ENCODE measurements at regions not wholly inside any gene's neighbourhood (a gene's known extent, or its start where the extent isn't known, plus 50 kb on each side); places are given as distances from the start of the nearest gene placed in this dataset.

DNA sequence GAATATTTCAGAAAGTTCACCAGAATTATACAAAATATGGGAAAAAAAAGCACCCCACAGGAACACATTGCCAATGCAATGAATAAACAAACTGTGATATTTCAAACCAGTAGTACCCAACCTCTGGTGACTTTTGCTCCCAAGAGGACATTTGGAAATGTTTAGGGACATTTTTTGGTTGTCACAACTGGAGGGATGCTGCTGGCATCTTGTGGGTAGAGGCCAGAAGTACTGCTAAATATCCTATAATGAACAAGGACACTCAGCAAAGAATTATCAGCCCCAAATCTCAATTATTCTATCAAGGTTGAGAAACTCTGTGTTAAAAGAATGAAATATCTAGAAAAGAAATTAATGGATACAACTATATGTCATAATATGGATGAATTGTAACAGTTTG lies 1334.4 kb upstream of the FLRT2 start:
- no peak for DNase-seq (ENCODE audit: low spot score)

DNA sequence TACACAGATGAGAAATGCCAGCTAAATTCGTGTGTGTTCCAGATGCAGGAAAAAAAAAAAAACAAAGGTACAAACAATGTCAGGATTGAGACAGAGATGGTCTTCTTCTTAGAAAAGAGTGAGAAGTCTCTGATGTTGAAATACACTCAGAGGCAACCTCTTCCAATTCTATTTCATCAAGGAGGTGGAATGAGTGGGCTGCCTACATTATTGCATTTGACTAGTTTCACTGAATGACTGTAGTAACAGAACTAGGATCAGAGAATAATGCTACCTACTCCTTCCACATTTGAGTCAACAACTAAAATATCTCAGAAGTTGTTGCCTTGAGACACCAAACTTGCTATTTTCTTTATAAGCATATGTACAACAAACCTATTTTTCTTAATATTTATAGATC lies 1332.2 kb upstream of the FLRT2 start:
- DNase-seq (ENCODE audit: low spot score), result no peak

DNA sequence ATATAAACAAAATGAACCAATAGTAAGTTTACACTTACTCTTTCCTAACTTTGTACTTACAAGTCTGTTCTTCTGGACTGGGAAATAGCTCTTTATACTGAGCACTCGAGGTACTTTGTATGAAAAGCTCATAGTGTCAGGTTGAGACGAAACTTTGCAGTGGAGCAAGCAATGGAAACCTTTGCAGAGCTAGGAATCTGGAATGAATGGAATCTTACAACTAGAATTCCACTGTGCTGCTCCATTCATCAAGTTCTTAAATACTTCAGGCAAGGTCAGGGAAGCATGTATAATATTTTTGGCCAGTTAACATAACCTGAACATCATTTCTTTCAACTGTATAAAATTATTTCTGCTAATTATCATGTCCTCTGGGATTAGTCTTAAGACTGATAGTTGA lies 1327.5 kb upstream of the FLRT2 start:
- DNase-seq (ENCODE audit: low spot score), result no peak

DNA sequence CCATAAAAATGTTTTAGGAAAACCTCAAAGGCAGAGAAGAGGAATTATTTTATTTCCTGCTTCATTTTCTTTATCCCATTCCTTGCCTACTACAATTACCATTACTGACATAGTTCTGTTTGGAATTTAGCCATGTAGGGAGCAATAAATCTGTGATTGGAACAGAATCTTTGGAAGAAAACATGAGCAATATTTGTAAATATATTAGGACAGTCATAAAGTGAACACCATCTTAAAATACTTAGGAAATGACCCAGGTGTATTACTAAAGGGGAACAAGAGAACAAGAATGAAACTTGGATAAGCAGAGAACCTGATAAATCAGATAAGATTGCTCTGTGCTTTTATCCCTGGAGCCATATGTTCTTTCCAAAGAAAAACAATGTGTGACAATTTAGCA lies 1326.0 kb upstream of the FLRT2 start:
- no peak for DNase-seq (ENCODE audit: low spot score)

DNA sequence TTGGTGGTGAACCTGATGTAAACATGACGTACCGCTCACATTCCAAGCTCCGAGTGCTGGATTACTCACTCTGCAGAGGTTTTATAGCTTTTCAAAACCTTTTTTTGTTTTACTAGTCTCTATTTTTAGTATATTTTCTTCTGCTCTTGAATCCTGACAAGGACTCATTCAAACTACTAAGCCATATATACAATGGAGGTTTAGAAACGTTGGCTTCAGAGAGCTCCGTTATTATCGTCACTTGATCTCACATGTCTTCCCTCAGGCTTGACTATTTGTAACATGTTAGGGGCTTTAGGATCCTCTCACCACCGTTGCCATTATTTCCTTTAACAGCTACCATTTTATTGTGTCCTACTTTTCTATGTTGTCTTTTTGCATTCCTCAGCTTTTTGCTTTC lies 1321.5 kb upstream of the FLRT2 start:
- peak; percentile 66 for DNase-seq (ENCODE audit: low spot score)

DNA sequence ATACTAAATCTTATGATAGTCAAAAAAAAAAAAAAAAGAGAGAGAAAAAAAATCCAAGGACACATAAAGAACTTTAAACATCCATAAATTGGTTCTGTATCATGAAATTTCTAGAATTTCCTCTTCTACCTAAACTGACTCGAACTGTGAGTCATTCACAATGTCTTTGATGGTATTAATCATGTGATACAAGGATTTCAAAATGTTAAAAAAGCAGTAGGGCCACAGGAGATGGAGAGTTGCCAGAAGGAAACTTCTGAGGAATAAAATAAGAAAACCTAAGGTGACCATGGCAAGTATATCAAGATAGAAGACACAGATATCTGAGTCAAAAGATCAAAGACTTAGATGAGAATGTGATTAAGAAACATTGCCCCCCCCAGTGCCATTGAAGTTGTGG lies 1320.9 kb upstream of the FLRT2 start:
- DNase-seq (ENCODE audit: low spot score), result peak; percentile 31

DNA sequence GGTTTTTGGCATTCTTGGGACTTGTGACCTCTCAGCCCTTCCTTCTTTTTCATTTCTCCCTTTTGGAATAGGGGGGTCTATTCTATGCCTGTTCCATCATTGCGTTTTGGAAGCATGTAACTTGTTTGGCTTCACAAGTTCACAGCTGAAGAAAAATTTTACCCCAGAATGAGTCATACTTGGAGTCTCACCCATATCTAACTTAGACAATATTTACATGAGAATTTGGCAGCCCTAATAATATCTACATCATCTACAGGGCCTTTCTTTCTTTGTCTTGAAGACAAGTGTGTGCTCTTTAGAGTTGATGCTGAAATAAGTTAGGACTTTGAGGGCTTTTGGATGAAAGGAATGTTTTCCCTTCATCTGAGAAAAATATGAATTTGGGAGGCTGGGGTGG lies 1312.9 kb upstream of the FLRT2 start:
- no peak for DNase-seq (ENCODE audit: low spot score)

DNA sequence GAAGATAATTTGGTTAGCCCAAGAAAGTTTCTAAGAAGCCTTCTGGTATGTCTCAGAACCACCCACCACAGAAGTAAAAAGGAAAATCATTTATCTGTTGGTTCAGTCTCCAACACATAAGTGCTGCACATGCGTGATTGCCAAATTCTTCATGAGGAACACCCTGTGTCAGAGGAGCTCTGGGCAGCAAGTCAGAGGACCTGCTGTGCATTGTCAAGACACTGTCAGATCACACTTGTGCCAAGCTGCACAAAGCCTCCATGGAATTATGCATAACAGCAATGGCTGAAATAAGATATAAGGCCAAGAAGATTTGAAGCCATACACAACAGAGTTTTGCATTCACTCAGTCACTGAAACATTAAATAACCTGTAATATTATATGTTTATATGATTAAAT lies 1304.7 kb upstream of the FLRT2 start:
- DNase-seq (ENCODE audit: low spot score), result no peak

DNA sequence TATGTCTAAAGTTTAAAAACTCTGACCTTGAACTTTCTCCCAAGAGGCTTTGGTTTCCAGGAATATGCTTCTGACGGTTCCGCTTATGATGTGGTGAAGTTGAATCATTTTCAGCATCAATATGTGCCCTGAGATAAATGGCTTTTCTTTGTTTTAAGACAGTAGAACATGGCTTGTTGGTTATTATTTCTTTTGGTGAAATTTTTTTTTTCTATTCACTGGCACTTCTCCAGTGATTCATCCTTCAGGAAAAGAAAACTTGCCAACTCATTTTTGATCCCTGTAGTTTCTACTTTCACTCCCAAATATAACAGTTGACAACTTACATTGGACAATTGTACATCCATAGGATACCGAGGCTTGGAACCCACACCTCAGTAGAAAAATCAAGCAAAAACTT lies 1301.2 kb upstream of the FLRT2 start:
- DNase-seq (ENCODE audit: low spot score), result peak; percentile 18

DNA sequence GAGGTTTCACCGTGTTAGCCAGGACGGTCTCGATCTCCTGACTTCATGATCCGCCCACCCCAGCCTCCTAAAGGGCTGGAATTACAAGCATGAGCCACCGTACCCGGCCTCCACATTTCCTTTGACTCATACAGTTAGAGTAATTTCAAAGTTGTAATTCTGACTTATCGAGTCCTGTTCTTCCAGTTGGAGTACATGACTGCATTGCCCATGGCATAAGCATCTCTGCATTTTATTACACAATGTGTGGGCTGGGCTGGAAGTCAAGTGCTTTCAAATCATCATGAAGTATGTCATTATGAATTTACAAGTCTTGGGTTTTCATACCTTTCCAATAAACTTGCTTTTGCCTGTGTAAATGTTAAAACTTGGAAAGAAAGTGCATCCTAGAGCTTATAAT lies 1295.7 kb upstream of the FLRT2 start:
- no peak for DNase-seq (ENCODE audit: low spot score)

DNA sequence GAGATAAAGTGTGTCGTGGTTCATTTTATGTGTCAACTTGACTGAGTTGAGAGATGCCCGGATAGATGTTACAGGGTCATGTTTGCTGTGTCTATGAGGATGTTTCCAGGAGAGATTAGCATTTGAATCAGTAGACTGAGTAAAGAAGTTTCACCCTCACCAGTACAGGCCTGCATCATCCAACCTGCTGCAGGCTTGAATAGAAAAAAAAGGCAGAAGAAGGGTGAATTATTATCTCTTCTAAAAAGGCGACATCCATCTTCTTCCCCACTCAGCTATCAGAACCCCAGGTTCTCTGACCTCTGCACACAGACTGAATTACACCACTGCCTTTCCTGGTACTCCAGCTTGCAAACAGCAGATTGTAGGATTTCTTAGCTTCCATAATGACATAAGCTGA lies 1293.7 kb upstream of the FLRT2 start:
- DNase-seq (ENCODE audit: low spot score), result no peak

DNA sequence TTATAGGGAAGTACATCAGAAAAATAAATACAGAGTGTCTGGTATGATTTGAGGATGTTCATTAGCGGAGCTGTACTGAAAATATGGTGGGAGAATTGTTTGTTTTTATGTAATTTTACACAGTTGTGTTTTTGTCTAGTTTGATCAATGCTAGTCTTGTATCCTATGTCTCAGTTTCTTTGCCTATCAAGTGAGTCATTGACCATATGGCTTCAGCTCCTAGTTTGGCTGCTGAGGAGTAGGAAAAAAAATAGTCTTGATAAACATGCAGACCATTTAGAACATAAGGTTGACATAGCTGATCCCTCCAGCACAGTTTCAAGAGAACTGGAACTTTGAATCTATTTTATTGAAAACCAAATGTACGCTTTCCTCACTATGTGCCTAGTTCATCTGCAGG lies 1292.1 kb upstream of the FLRT2 start:
- peak; percentile 57 for DNase-seq (ENCODE audit: low spot score)

DNA sequence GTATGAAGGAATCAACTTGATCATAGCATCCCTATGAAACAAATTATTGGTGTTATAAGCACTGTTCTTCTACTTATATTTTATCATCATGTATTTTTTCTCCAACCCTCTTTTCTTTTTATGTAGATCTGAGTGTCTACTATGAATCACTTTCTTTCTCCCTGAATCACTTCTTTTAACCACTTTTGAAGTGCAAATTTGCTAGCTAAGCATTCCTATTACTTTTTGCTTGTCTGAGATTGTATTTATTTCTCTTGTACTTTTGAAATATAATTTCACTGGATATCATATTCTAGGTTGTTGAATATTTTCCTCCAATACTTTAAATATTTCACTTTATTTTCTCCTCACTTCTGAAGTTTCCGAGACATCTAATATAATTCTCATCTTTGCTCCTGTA lies 1282.3 kb upstream of the FLRT2 start:
- DNase-seq (ENCODE audit: low spot score), result no peak

DNA sequence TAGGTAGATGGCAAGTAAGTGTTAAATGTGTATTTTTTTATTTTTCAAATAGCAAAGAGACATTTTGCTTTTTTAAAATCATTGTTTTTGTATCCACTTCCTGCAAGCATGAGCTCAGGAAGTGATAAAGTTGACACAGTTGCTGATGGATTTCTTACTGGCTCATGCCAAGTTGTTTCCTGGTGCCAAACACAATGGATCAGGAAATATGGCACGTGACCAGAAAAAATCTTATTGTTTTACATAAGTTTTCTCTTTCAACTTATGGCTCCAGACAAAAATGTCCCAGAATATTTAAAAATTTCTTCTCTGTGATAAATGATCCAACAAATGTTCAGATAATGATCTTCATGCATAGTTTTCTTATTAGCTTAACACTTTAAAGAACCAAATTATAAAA lies 1279.1 kb upstream of the FLRT2 start:
- no peak for DNase-seq (ENCODE audit: low spot score)

DNA sequence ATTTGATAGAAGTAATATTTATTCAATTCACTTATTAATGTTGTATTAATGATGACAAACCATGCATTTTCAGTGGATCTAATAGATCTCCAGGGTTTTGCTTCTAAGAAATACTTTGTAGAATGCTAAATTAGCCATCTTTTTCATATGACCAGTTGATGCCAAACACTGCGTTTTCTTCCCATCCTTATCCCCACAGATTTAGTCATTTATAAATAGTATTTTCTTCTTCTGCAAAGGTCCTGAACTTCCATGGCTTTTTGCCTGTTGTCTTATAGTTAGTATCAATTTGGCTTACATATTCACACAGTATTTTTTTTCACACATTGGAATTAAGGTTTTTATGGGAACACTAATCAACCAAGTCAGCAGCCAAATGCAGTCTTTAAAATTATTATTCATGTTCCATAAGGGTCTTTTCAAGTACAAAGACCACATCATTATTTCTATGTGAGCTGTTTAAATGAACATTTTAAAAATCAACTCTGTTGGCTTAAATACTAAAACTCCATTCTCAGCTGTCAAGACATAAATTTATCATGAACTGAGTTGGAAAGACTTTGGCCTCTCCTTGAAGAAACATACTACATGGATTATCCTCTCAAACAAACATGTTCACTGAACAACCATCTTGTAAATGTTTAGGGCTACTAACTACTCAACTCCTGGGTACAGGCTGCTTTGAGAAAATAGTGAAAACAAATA lies 1278.4 kb upstream of the FLRT2 start:
- DNase-seq (ENCODE audit: low spot score), result no peak

DNA sequence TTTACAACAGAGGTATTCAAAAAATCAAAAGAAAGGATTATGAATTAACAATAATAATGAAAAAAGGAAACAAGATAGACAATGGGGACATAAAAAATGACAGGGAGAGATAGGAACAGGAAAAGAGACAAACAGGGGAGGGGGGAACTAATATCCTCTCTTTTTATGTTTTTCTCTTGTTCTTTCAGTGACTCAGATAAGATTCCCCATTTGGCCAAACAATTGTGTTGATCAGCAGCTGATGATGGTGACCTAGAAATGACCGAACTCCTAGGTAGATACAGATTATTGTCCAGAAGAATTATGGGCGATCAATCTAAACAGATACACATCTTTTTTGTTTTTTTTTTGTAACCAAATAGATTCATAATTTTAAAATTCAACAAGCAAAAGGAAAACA lies 1277.2 kb upstream of the FLRT2 start:
- no peak for DNase-seq (ENCODE audit: low spot score)

DNA sequence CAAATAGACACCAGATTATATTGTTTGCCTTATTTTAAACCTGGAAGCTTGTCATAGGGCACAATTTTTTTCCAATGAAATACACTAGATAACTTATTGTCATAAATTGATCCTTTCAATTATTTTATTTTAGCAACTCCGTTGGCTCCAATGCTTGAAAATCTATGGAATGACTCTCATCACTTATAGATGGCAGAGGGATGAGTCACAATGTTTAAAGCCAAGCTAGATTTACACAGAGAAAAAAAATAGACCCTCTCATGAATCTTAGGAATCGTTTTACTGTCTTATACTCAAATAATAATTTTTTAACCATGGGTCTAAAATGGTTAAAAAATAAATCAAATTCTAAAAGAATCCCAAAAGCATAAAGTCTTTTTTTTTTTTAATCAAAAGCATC lies 1276.6 kb upstream of the FLRT2 start:
- DNase-seq (ENCODE audit: low spot score), result no peak

DNA sequence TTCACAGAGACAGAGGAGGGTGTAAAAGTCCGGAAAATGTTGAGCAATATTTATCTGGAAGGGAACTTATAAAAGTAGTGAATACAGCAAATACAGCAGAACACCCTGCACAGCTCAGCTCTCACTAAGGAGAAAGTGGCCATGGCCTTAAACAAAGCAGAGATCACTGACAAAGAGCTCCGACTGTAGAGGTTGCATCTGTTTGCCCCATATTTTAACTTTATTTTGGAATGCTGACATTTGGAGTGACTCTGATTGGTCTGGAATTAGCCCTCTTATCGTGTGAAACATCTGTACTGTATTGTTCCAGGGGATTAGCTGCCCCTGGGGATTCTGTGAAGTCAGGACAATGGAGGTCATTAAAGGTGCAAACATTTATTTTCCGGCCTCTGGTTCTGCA lies 1275.7 kb upstream of the FLRT2 start:
- no peak for DNase-seq (ENCODE audit: low spot score)

DNA sequence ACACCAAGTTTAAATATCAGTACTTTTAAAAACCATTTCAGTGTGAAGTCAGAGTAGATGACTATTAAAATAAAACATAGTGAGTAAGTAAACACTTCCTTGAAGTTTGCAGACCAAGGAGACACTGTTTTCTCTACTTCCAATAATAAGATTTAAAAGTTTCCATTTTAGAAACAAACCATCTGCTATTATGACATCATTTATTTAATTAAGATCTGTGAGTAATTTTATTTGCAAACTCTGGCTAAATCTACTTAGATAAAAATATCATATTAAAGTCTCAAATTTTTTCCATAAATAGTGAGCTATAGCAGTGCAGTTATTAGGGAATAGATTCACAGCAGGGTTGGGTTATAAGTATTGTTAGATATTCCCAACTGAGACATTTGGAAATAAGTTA lies 1267.0 kb upstream of the FLRT2 start:
- DNase-seq (ENCODE audit: low spot score), result no peak

DNA sequence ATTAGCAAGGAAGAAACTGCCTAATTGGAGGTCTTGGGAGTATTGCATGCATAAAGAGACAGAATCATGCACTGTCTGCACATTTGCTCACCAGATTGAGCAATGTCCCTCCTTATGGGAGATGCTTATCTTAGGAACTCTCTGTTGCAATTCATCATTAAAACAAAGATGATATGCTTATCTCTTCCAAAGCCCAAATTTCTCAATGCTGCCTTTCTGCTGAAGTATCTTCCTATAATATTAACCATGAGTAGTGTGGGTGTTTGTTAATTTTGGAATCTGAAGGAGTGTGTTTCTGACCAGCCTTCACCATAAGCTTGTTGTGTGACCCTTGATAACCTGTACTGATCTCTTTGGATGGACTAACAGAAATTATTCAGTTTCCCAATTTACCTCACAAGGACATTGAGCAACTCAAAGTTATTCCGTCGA lies 1257.6 kb upstream of the FLRT2 start:
- no peak for DNase-seq (ENCODE audit: low spot score)

DNA sequence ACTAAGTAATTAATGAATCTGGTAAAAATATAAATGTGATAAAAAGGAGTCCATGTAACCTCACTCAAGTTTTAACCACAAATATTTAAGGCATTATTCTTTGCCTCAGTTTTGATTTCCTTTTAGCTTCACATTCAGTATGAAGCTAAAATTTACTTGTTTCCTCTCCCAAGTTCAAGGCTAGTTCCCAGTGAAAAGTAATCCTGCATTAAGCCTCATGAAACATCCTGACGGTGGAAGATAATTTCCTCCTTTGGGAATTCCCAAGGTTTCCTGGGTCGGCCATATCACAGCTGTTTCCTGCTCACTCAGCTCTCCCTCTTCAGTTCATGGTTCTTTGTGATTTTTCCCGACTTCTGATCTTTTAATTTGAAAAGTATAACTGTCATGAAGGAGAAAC lies 1256.8 kb upstream of the FLRT2 start:
- no peak for DNase-seq (ENCODE audit: low spot score)

DNA sequence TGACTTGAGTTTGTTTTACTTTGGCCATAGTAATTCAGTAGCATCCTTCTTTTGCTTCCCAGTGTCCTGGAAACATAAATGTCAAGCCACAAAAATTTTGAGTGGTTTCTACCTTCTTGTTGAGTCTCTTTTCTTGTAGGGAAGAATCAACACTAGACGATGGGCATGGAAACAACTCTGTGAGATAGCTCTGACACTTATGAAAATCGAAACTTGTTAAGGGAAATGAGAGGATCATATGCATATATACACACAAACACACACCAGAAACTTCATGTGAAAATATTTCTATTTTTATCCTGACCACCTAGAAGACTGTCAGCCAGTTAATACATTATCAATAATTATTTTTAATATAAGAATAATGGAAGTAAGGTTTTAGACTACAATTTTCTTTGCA lies 1247.3 kb upstream of the FLRT2 start:
- no peak for DNase-seq (ENCODE audit: low spot score)

DNA sequence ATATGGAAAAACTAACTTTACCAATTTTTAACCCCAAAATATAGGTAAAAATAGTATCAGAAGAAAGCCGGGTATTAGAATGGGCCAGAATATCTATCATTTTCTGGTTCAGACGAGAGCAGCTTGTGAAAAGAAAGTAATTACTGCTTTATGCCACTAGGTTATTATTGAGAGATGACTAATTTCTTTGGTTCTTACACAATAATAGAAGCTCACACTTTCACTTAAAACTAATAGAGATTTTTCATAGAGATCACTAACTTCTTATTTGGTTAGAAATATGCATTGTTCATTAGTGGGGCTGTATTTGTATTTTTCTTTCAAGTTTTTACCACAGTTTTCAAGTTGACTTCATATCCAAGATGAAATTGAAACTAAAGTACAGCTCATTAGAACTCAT lies 1241.2 kb upstream of the FLRT2 start:
- no peak for DNase-seq (ENCODE audit: low spot score)

DNA sequence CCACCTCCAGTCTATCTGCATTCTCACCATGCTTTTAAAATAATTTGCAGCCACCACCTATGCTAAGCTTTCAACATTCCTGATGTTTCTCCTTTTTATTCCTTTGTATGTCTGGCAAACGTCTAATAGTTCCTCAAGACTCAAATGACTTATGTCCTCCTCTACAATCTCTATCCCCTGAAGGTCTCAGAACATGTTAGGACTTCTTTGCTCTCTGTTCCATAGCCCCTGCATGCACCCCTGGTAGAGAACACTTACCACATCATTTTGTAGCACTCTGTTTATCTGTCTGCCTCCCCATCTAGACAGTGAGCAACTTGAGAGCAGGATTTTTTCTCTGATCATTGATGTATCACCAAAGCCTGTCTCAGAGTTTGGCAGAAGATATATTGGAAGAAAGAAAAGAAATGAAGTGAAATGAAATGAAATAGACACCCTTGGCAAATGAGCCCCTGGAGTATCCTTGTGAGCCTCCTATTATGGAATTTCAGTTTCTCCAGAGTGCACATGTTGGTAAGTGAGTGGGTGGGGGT lies 1231.2 kb upstream of the FLRT2 start:
- no peak for DNase-seq (ENCODE audit: low spot score)

DNA sequence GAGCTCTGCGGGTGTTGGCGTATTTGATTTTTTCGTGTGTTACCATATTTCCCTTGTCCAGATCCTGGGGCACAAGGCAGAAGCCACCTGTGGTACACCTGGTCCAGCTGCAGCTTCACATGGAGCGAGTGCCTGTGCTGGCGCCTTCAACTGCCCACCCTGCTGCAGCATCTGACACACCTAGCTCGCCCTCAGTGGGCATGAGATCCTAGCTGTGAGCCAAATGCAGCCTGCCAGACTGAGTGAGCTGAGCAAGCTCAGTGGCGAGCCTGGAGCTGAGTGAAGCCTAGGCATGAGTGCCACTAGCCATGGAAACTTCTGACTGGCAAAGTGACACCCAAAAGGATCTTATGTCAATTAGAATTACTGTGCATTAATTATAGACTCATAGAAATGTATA lies 1226.8 kb upstream of the FLRT2 start:
- DNase-seq (ENCODE audit: low spot score), result no peak

Data from COLO829 (cell line).